HEK293T (cell line): ENCODE measurements at regions not wholly inside any gene's neighbourhood (a gene's known extent, or its start where the extent isn't known, plus 50 kb on each side); places are given as distances from the start of the nearest gene placed in this dataset.

Experiments
- CTBP1 ChIP-seq: fragments of 450-650 bp; IDR thresholded peaks from 2 replicates; pipeline ENCODE4 v1.6.1; 2016; ENCODE audit warnings: borderline replicate concordance
- FOXA1 ChIP-seq: fragments of 450-650 bp; IDR thresholded peaks from 2 replicates; pipeline ENCODE4 v1.6.1; 2016; ENCODE audit warnings: mild to moderate bottlenecking
- FOXM1 ChIP-seq: fragments of 450-650 bp; IDR thresholded peaks from 2 replicates; pipeline ENCODE4 v1.6.1; 2017; ENCODE audit warnings: mild to moderate bottlenecking, borderline replicate concordance
- LEF1 ChIP-seq: fragments of 450-650 bp; IDR thresholded peaks from 2 replicates; pipeline ENCODE4 v1.6.1; 2017; ENCODE audit warnings: mild to moderate bottlenecking, borderline replicate concordance
- SP1 ChIP-seq: fragments of 450-650 bp; IDR thresholded peaks from 2 replicates; pipeline ENCODE4 v1.6.1; 2017
- SUZ12 ChIP-seq: fragments of 450-650 bp; IDR thresholded peaks from 2 replicates; pipeline ENCODE4 v1.6.1; 2016; ENCODE audit warnings: mild to moderate bottlenecking
- TARDBP ChIP-seq: fragments of 450-650 bp; IDR thresholded peaks from 2 replicates; pipeline ENCODE4 v1.6.1; 2016

- TF ChIP-seq FOXM1 (no peak), LEF1 (no peak), SUZ12 (no peak), SP1 (no peak), FOXA1 (no peak), TARDBP (no peak), CTBP1 (no peak)
Measured at GRCh38 chr5:130476325-130476724, 572.1 kb downstream of the CHSY3 start.
